ENCODE measurements at regions not wholly inside any gene's neighbourhood (a gene's known extent, or its start where the extent isn't known, plus 50 kb on each side); places are given as distances from the start of the nearest gene placed in this dataset.
"Not testable (repeated sequence)": the region's sequence is repeated elsewhere in the genome, so short reads cannot be mapped to it uniquely, and the experiment has no call there.

DNA sequence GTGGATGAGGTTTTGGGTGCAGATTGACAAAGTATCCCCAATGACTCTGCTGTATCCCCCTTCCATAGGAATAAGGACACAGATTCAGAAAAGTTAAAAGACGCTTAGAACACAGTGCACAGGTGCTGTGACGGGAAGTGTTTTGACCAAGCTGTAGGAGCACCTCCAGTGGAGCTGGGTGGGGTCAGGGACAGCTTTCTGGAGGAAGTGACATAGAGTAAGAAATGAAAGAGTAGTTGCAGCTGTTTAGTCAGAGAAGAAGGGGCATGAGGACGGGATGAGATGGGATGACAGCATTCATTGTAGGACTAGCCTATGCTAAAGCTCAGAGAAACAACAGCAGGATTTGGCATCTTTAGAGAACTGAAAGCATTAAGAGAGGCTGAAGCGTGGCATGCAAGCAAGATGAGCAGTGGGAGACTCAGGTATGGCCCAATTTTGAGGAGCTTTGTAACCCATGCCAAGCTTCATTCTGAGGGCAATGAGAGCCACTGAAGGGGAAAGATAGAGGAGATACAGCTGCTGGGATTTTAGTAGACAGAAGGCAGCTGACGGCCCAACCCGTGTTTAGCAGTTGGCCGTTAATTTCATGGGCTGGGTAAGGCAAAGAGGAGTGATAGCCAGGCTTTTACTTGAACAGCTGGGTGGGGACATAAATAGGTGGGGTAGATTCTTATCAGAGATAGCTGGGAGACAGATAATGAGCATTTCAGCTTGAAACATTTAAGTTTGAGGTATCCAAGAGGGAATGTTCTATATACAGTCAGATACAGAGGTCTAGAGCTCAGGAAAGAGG, 131.8 kb upstream of the KRAS start:
- DNase-seq, result peak; percentile 15

- DNase-seq, result peak; percentile 47
Measured at GRCh38 chr12:25377469-25378177, 126.9 kb upstream of the KRAS start.

- DNase-seq, result no peak
Measured at GRCh38 chr12:25376985-25377384, 126.3 kb upstream of the KRAS start.

DNA sequence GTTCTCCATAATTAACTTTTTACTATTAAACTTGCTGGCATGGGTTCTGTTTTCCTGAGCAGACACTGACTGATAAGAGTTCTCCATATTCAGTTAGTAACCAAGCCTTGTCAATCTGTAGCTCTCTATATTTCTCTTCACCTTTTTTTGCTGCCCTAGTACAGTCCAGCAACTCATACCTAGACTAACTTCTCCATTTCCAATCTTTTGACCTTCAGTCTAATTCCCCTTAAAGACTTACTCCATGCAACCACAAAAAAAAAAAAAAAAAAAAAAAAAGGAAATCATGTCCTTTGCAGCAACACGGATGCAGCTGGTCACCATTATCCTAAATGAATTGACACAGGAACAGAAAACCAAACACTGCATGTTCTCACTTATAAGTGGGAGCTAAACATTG, 125.7 kb upstream of the KRAS start:
- no peak for DNase-seq

GRCh38 chr12:25372969-25373817, 122.5 kb upstream of the KRAS start:
- no peak for DNase-seq

GRCh38 chr12:25372002-25372401, 121.3 kb upstream of the KRAS start:
- DNase-seq, result no peak

DNA sequence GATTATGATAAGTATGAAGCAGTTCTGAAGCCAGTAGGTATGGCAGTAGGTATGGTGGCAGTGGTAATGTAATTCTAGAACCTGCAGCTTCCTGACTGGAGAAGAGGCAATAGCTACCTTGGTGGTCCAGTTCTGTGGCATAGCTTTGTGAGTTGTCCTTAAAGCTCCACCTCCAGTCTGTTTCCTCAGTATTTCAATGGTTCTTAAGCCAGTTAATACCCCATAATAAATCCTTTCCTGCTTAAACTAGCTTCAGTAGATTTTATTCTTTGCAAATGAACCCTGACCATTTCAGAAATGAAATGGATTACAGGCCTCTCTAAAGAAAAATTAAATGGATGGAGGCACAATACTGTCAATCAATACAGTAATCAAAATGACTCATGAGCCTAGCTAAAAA, 117.8 kb upstream of the KRAS start:
- no peak for DNase-seq

DNA sequence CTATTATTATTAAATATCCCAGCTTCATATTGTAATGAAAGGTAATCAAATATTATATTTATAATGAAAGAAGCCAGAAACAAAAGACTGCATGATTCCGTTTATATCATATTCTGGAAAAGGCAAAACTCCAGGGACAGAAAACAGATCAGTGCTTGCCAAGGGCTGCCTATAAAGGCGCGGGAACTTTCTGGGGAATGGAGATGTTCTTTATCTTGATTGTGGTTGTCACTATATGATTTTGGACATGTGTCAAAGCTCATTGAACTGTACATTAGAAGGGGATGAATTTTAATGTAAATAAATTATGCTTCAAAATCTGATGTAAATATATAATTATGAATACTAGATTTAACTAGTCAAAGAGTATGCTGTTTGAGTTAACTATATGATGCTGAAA, 115.4 kb upstream of the KRAS start:
- DNase-seq, result no peak

- no peak for DNase-seq
Measured at GRCh38 chr12:25365340-25365730, 114.6 kb upstream of the KRAS start.

DNA sequence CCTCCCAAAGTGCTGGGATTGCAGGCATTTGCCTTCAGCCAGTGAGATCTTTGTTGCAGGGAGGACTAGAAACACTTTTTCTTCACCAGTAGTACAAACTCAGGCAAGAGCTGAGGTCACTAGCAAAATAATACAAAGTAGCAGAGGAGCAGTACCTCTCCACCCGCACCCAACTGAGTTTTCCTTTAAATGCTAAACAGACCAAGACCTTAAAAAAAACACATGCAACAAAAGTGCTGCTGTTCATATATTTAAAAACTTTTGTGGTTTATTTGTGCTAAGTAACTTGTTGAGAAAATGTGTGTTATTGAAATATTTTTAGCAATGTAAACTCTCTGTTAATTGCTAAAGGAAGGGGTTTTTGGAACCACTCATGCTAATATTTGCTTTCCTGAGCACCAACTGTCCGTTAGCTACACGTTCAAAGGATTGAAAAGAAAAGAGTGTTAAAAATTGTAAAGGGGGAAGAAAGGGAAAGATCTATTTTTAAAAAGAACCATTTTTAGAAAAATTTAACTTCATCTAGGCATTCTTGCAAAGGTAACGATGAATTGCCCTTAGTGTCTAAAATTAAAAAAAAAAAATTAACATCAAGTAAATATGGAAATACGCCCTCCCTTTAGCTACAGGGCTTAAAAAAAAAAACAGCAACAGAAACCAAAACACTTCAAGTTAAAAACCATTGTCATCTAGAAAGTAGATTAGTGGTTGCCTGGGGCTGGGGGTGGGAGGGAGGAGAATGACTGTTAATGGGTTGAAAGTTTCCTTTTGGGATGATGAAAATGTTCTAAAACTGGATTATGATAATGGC, 114.0 kb upstream of the KRAS start:
- peak; percentile 73 for DNase-seq

DNA sequence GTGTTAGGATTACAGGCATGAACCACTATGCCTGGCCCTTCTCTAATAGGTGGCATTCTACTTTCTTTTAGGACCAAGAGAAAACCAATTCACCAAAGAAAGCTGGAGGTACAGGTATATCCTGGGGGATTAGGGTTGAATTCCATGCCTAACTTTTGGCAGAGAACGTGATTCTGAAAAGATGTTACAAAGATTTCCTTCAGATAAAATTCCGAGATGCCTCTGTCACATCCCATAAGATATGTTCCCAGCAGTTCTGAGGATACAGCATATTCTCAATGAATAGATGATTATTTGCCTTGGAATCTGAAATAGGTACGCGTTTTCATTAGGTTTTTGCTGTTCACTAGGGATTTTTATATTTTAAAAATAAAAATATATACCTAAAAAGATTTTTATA, 111.9 kb upstream of the KRAS start:
- no peak for DNase-seq

GRCh38 chr12:25361511-25361910, 110.8 kb upstream of the KRAS start:
- DNase-seq, result no peak

- no peak for DNase-seq
Measured at GRCh38 chr12:25357595-25357994, 106.9 kb upstream of the KRAS start.

GRCh38 chr12:25352942-25353341, 102.2 kb upstream of the KRAS start:
- DNase-seq, result not testable (repeated sequence)

DNA sequence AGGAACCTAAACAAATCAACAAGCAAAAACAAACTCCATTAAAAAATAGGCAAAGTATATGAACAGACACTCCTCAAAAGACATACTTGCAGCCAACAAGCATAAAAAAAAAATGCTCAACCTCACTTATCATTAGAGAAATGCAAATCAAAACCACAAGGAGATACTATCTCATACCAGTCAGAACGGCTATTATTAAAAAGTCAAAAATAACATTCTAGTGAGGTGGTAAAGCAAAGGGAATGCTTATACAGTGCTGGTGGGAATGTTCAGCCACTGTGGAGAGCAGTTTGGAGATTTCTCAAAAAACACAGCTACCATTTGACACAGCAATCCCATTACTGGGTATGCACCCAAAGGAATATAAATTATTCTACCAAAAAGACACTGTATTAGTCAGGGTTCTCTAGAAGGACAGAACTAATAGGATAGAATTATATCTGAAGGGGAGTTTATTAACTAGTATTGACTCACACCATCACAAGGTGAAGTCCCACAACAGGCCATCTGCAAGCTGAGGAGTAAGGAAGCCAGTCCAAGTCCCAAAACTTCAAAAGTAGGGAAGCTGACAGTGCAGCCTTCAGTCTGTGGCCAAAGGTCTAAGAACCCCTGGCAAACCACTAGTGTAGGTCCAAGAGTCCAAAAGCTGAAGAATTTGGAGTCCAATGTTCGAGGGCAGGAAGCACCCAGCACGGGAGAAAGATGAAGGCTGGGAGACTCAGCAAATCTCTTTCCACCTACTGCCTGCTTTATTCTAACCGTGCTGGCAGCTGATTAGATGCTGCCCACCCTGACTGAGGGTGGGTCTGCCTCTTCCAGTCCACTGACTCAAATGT, 101.6 kb upstream of the KRAS start:
- DNase-seq, result no peak

DNA sequence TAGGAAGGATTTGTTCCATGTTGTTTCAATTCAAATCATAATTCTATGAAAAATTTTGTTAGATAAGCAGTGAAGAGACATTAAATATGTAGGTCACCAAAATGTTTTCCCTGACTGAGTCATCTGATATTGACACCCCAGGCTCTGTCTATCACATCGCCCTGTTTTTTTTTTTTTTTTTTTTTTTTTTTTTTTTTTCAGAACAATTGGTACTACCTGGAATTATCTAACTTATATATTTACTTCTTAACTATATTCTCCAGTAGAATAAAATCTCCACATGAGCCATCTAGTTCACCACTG, 97.8 kb upstream of the KRAS start:
- DNase-seq, result no peak

- DNase-seq, result no peak
Measured at GRCh38 chr12:25347716-25348592, 97.2 kb upstream of the KRAS start.

GRCh38 chr12:25341877-25342276, 91.1 kb upstream of the KRAS start:
- not testable (repeated sequence) for DNase-seq

GRCh38 chr12:25337916-25338315, 87.2 kb upstream of the KRAS start:
- no peak for DNase-seq

GRCh38 chr12:25332143-25332542, 81.4 kb upstream of the KRAS start:
- no peak for DNase-seq

Data from stimulated activated CD4-positive, alpha-beta T cell treated with anti-CD3 and anti-CD28 coated beads, Interleukin-15, amount 100 ng/mL, for 24 hours (primary cell).